ENCODE measurements at regions not wholly inside any gene's neighbourhood (a gene's known extent, or its start where the extent isn't known, plus 50 kb on each side); places are given as distances from the start of the nearest gene placed in this dataset.

DNA sequence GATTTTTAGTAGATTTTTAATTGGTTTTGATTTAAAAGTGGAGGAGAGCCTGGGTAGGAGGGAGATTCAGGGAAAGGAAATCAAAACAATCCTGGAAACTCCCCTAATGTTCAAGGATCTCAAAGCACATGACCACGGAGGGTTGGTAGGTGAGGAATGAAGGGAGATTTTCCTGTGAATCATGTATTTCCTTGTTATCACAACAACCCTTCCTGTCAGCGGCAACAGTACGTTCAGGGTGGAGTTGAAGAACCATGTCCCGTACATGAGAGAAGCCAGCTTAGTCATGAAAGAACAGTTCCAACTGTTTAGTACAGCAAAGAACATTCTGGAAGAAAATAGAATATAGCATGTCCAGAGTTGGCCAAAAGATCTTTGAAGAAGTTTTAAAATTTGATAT lies 79.4 kb upstream of the SCAF8 start:
- Histone ChIP-seq H3K9ac (ENCODE audit: low read depth, low read length) (no peak overlapping the region), H3K4me2 (ENCODE audit: insufficient read depth, low read length) (no peak overlapping the region), H3K36me3 (ENCODE audit: insufficient read depth, low read length) (no peaks in the 10 kb centered on the region), H3K4me3 (ENCODE audit: low read depth in 1 of 2, low read length in 2 of 2) (no peak overlapping the region), H3K4me1 (ENCODE audit: insufficient read depth, low read length) (no peaks in the 10 kb centered on the region), H3K27me3 (ENCODE audit: insufficient read depth, low read length, poor library complexity) (peaks cover 2% of the 10 kb centered on the region), H3K9me3 (ENCODE audit: insufficient read depth, low read length, severe bottlenecking) (no peaks in the 10 kb centered on the region), H2AFZ (ENCODE audit: low read depth, low read length) (no peak overlapping the region), H3K79me2 (ENCODE audit: insufficient read depth, low read length) (no peaks in the 10 kb centered on the region), H4K20me1 (ENCODE audit: insufficient read depth, low read length) (no peaks in the 10 kb centered on the region), H3K27ac (ENCODE audit: low read length) (no peak overlapping the region)
- ATAC-seq (ENCODE audit: insufficient read depth, low read depth) (no peak), DNase-seq (no peak)
- no peak for TF ChIP-seq EZH2 (IDR thresholded peaks at IDR 0.05; ENCODE audit: borderline replicate concordance, low read depth, low read length, severe bottlenecking)
- TF ChIP-seq, protein P1, sequence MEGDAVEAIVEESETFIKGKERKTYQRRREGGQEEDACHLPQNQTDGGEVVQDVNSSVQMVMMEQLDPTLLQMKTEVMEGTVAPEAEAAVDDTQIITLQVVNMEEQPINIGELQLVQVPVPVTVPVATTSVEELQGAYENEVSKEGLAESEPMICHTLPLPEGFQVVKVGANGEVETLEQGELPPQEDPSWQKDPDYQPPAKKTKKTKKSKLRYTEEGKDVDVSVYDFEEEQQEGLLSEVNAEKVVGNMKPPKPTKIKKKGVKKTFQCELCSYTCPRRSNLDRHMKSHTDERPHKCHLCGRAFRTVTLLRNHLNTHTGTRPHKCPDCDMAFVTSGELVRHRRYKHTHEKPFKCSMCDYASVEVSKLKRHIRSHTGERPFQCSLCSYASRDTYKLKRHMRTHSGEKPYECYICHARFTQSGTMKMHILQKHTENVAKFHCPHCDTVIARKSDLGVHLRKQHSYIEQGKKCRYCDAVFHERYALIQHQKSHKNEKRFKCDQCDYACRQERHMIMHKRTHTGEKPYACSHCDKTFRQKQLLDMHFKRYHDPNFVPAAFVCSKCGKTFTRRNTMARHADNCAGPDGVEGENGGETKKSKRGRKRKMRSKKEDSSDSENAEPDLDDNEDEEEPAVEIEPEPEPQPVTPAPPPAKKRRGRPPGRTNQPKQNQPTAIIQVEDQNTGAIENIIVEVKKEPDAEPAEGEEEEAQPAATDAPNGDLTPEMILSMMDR (IDR thresholded peaks at IDR 0.05; ENCODE audit: borderline replicate concordance, extremely low read depth, low read length, poor library complexity, severe bottlenecking), result no peak

DNA sequence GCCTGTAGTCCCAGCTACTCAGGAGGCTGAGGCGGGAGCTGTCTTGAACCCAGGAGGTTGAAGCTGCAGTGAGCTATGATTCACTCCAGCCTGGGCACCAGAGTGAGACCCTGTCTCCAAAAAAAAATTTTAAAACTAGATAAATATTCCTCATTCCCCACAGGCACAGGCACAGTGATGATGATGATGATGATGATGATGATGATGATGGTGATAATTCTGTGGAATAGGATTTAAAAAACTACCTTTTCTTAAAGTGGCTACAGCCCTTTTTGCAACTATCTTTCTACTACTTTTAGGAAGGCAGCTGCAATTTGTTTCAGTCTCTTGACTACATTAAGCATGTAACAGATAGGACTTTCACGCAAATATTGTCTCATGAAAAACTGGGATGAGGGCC lies 76.6 kb upstream of the SCAF8 start:
- no peak overlapping the region for H3K4me3 ChIP-seq (ENCODE audit: low read depth in 1 of 2, low read length in 2 of 2)
- no peaks in the 10 kb centered on the region for H3K79me2 ChIP-seq (ENCODE audit: insufficient read depth, low read length)
- H3K27ac ChIP-seq (ENCODE audit: low read length), result no peak overlapping the region
- DNase-seq (no peak), ATAC-seq (ENCODE audit: insufficient read depth, low read depth) (no peak)
- no peak for TF ChIP-seq EZH2 (IDR thresholded peaks at IDR 0.05; ENCODE audit: borderline replicate concordance, low read depth, low read length, severe bottlenecking)
- TF ChIP-seq, protein P1 (IDR thresholded peaks at IDR 0.05; ENCODE audit: borderline replicate concordance, extremely low read depth, low read length, poor library complexity, severe bottlenecking), result no peak
- H2AFZ ChIP-seq (ENCODE audit: low read depth, low read length), result no peak overlapping the region
- no peak overlapping the region for H3K4me2 ChIP-seq (ENCODE audit: insufficient read depth, low read length)
- H3K9me3 ChIP-seq (ENCODE audit: insufficient read depth, low read length, severe bottlenecking), result no peaks in the 10 kb centered on the region
- no peak overlapping the region for H3K9ac ChIP-seq (ENCODE audit: low read depth, low read length)
- no peaks in the 10 kb centered on the region for H3K4me1 ChIP-seq (ENCODE audit: insufficient read depth, low read length)
- H4K20me1 ChIP-seq (ENCODE audit: insufficient read depth, low read length), result no peaks in the 10 kb centered on the region
- H3K36me3 ChIP-seq (ENCODE audit: insufficient read depth, low read length), result no peaks in the 10 kb centered on the region
- peaks cover 2% of the 10 kb centered on the region for H3K27me3 ChIP-seq (ENCODE audit: insufficient read depth, low read length, poor library complexity)

DNA sequence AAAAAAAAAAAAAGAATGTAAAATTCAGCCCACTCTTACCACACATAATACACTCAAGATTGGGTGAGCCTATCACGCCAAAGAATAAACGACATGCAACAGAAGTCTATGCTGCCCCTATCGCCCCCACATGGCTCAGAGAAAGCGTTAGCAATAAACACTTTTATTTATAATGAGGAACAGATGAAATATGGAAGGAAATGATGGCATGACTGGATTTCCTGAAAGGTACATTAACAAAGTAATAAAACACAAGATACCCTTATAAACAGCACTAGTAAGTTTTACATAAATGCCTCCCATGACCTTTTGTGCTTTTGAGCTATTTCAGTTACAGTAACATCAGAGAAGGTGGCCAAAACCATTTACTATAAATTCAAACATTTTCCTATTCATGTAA lies 71.4 kb upstream of the SCAF8 start:
- H2AFZ ChIP-seq (ENCODE audit: low read depth, low read length), result no peak overlapping the region
- ATAC-seq (ENCODE audit: insufficient read depth, low read depth), result no peak
- H3K27me3 ChIP-seq (ENCODE audit: insufficient read depth, low read length, poor library complexity), result peaks cover 2% of the 10 kb centered on the region
- no peaks in the 10 kb centered on the region for H3K79me2 ChIP-seq (ENCODE audit: insufficient read depth, low read length)
- H3K4me2 ChIP-seq (ENCODE audit: insufficient read depth, low read length), result no peak overlapping the region
- H3K9me3 ChIP-seq (ENCODE audit: insufficient read depth, low read length, severe bottlenecking), result no peaks in the 10 kb centered on the region
- no peak overlapping the region for H3K9ac ChIP-seq (ENCODE audit: low read depth, low read length)
- H4K20me1 ChIP-seq (ENCODE audit: insufficient read depth, low read length), result no peaks in the 10 kb centered on the region
- no peaks in the 10 kb centered on the region for H3K4me1 ChIP-seq (ENCODE audit: insufficient read depth, low read length)
- DNase-seq, result no peak
- H3K36me3 ChIP-seq (ENCODE audit: insufficient read depth, low read length), result no peaks in the 10 kb centered on the region
- no peak overlapping the region for H3K4me3 ChIP-seq (ENCODE audit: low read depth in 1 of 2, low read length in 2 of 2)
- no peak overlapping the region for H3K27ac ChIP-seq (ENCODE audit: low read length)
- TF ChIP-seq EZH2 (IDR thresholded peaks at IDR 0.05; ENCODE audit: borderline replicate concordance, low read depth, low read length, severe bottlenecking), result no peak
- TF ChIP-seq, protein P1 (IDR thresholded peaks at IDR 0.05; ENCODE audit: borderline replicate concordance, extremely low read depth, low read length, poor library complexity, severe bottlenecking), result no peak

DNA sequence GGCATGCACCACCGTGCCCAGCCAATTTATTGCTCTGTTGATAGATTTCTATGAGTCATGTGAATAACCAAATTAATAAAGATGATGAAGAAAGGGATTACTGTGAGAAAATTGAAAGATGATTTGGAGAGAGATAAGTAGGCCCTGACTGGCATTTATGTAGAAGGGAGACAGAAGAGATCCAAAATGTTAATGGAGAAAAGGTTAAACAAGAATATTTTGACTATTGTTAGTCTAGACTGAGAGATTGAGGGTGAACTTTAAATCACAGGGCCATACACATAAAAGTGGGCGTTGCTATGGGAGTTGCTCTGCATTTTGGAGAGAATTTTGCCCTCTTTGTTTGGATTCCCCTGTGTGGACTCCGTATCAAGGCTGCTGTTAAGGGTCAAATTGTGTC lies 68.9 kb upstream of the SCAF8 start:
- Histone ChIP-seq H3K4me1 (ENCODE audit: insufficient read depth, low read length) (no peaks in the 10 kb centered on the region), H3K9me3 (ENCODE audit: insufficient read depth, low read length, severe bottlenecking) (no peaks in the 10 kb centered on the region)

More for the DNA sequence above, 68.9 kb upstream of the SCAF8 start:
- Histone ChIP-seq H4K20me1 (ENCODE audit: insufficient read depth, low read length) (no peaks in the 10 kb centered on the region), H3K27ac (ENCODE audit: low read length) (no peak overlapping the region), H3K4me2 (ENCODE audit: insufficient read depth, low read length) (no peak overlapping the region), H3K4me3 (ENCODE audit: low read depth in 1 of 2, low read length in 2 of 2) (no peak overlapping the region), H3K9ac (ENCODE audit: low read depth, low read length) (no peak overlapping the region), H2AFZ (ENCODE audit: low read depth, low read length) (no peak overlapping the region), H3K36me3 (ENCODE audit: insufficient read depth, low read length) (no peaks in the 10 kb centered on the region), H3K79me2 (ENCODE audit: insufficient read depth, low read length) (no peaks in the 10 kb centered on the region), H3K27me3 (ENCODE audit: insufficient read depth, low read length, poor library complexity) (no peaks in the 10 kb centered on the region)
- DNase-seq (no peak), ATAC-seq (ENCODE audit: insufficient read depth, low read depth) (no peak)
- no peak for TF ChIP-seq EZH2 (IDR thresholded peaks at IDR 0.05; ENCODE audit: borderline replicate concordance, low read depth, low read length, severe bottlenecking)
- TF ChIP-seq, protein P1 (IDR thresholded peaks at IDR 0.05; ENCODE audit: borderline replicate concordance, extremely low read depth, low read length, poor library complexity, severe bottlenecking), result no peak

Measured in DND-41 (cell line).